Cardiac muscle cell (in vitro differentiated cells and primary cell): ENCODE measurements at regions not wholly inside any gene's neighbourhood (a gene's known extent, or its start where the extent isn't known, plus 50 kb on each side); places are given as distances from the start of the nearest gene placed in this dataset.

ENCODE experiments used
- DNase-seq, 2 donors: peaks; one replicate each; pipeline versions ENCODE4 v3.0.0 to v3.0.0-alpha.2; 2010 to 2017; ENCODE audit warnings: low read depth in 1 of 2, low spot score in 1 of 2
- H3K27ac ChIP-seq: fragments of 200-600 bp; sonication (generic); 2 replicates; pipeline ENCODE4 v1.5.1; 2016
- H3K27me3 ChIP-seq: fragments of 200-600 bp; sonication (generic); 2 replicates; pipeline ENCODE4 v1.6.0; 2016; ENCODE audit warnings: control low read depth
- H3K36me3 ChIP-seq: fragments of 200-600 bp; sonication (generic); 2 replicates; pipeline ENCODE4 v1.5.1; 2016; ENCODE audit warnings: control low read depth
- H3K4me1 ChIP-seq: fragments of 200-600 bp; sonication (generic); 2 replicates; pipeline ENCODE4 v1.8.1; 2017; ENCODE audit warnings: low read depth, mild to moderate bottlenecking, mixed run types
- H3K4me3 ChIP-seq: fragments of 200-600 bp; sonication (generic); 2 replicates; pipeline ENCODE4 v1.5.1; 2016; ENCODE audit warnings: mild to moderate bottlenecking
- H3K9me3 ChIP-seq: fragments of 200-600 bp; sonication (generic); 2 replicates; pipeline ENCODE4 v1.5.1; 2017; ENCODE audit warnings: low read depth, mild to moderate bottlenecking, control low read depth
- CTCF ChIP-seq: IDR thresholded peaks from 2 replicates; pipeline ENCODE4 v1.5.1; 2012; ENCODE audit warnings: low read depth, mild to moderate bottlenecking, low read length

- DNase-seq, result no peak
- no peak for TF ChIP-seq CTCF
- no peak overlapping the region for H3K4me3 ChIP-seq
Measured at GRCh38 chrX:46260499-46260898, 284.7 kb downstream of the ZNF674 start.

GRCh38 chrX:46258356-46258755 lies 286.9 kb downstream of the ZNF674 start:
- no peaks in the 10 kb centered on the region for H3K36me3 ChIP-seq
- H3K4me1 ChIP-seq, result no peaks in the 10 kb centered on the region
- no peak for TF ChIP-seq CTCF

More at GRCh38 chrX:46260499-46260898, 284.7 kb downstream of the ZNF674 start:
- Histone ChIP-seq H3K36me3 (no peaks in the 10 kb centered on the region), H3K27me3 (no peaks in the 10 kb centered on the region), H3K4me1 (no peaks in the 10 kb centered on the region), H3K9me3 (no peaks in the 10 kb centered on the region), H3K27ac (no peak overlapping the region)

GRCh38 chrX:46257451-46257879 lies 287.8 kb downstream of the ZNF674 start:
- H3K4me1 ChIP-seq, result no peaks in the 10 kb centered on the region
- no peak overlapping the region for H3K4me3 ChIP-seq
- TF ChIP-seq CTCF, result no peak
- no peak overlapping the region for H3K27ac ChIP-seq
- no peaks in the 10 kb centered on the region for H3K9me3 ChIP-seq
- no peak for DNase-seq
- no peaks in the 10 kb centered on the region for H3K27me3 ChIP-seq
- H3K36me3 ChIP-seq, result no peaks in the 10 kb centered on the region

More at GRCh38 chrX:46258356-46258755, 286.9 kb downstream of the ZNF674 start:
- no peaks in the 10 kb centered on the region for H3K9me3 ChIP-seq
- no peak overlapping the region for H3K27ac ChIP-seq
- H3K27me3 ChIP-seq, result no peaks in the 10 kb centered on the region
- no peak overlapping the region for H3K4me3 ChIP-seq
- no peak for DNase-seq

GRCh38 chrX:46256875-46257274 lies 288.3 kb downstream of the ZNF674 start:
- no peak for DNase-seq
- no peak for TF ChIP-seq CTCF
- Histone ChIP-seq H3K27ac (no peak overlapping the region), H3K27me3 (no peaks in the 10 kb centered on the region), H3K36me3 (no peaks in the 10 kb centered on the region), H3K9me3 (no peaks in the 10 kb centered on the region), H3K4me1 (no peaks in the 10 kb centered on the region), H3K4me3 (no peak overlapping the region)

- peak in 1 of 2 donors; percentile 14 for DNase-seq
- Histone ChIP-seq H3K36me3 (no peaks in the 10 kb centered on the region), H3K27me3 (no peaks in the 10 kb centered on the region), H3K27ac (no peak overlapping the region), H3K9me3 (no peaks in the 10 kb centered on the region), H3K4me1 (no peaks in the 10 kb centered on the region), H3K4me3 (no peak overlapping the region)
- no peak for TF ChIP-seq CTCF
Measured at GRCh38 chrX:46255046-46255445, 290.2 kb downstream of the ZNF674 start.

- DNase-seq, result peak in 1 of 2 donors; percentile 12
- Histone ChIP-seq H3K27me3 (no peaks in the 10 kb centered on the region), H3K4me1 (no peaks in the 10 kb centered on the region), H3K27ac (no peak overlapping the region), H3K4me3 (no peak overlapping the region), H3K36me3 (no peaks in the 10 kb centered on the region), H3K9me3 (no peaks in the 10 kb centered on the region)
- no peak for TF ChIP-seq CTCF
Measured at GRCh38 chrX:46254641-46255040, 290.6 kb downstream of the ZNF674 start.
